ENCODE measurements at regions not wholly inside any gene's neighbourhood (a gene's known extent, or its start where the extent isn't known, plus 50 kb on each side); places are given as distances from the start of the nearest gene placed in this dataset.

GRCh38 chr7:25032774-25033743 is 53.1 kb upstream of the OSBPL3 start:
- TF ChIP-seq CTCF (conservative IDR thresholded peaks at IDR 0.05; ENCODE audit: low read length) (no peak), EZH2phosphoT487 (IDR thresholded peaks at IDR 0.05; ENCODE audit: borderline replicate concordance) (no peak)
- H3K9me3 ChIP-seq (ENCODE audit: insufficient read depth, low read depth, low read length): 0 out of 2 replicates have a peak, but pooled peaks cover 3% of the 10 kb centered on the region

GRCh38 chr7:25031432-25031831 is 51.5 kb upstream of the OSBPL3 start:
- Histone ChIP-seq H4K20me1 (ENCODE audit: insufficient read depth, low read length, poor library complexity, severe bottlenecking) (no peaks in the 10 kb centered on the region), H3K4me1 (ENCODE audit: insufficient read depth, low read length, poor library complexity, severe bottlenecking) (peaks cover 15% of the 10 kb centered on the region), H3K4me2 (ENCODE audit: low read depth, low read length, poor library complexity, severe bottlenecking) (no peak overlapping the region), H3K79me2 (ENCODE audit: insufficient read depth, low read length) (no peaks in the 10 kb centered on the region), H3K27me3 (ENCODE audit: insufficient read depth, low read length, poor library complexity, severe bottlenecking) (no peaks in the 10 kb centered on the region), H3F3A (ENCODE audit: low read depth) (no peaks in the 10 kb centered on the region), H3K9ac (ENCODE audit: low read depth, low read length, poor library complexity, severe bottlenecking) (no peak overlapping the region), H2AFZ (ENCODE audit: low read length) (no peak overlapping the region), H3K9me3 (ENCODE audit: insufficient read depth, low read depth, low read length) (0 out of 2 replicates have a peak, but pooled peaks cover 3% of the 10 kb centered on the region), H3K9me2 (replicated peaks; ENCODE audit: low read depth, low read length) (no peaks in the 10 kb centered on the region), H3K36me3 (ENCODE audit: insufficient read depth, low read length) (no peaks in the 10 kb centered on the region), H3K4me3 (ENCODE audit: low read length, poor library complexity, severe bottlenecking) (no peak overlapping the region)
- TF ChIP-seq CTCF (conservative IDR thresholded peaks at IDR 0.05; ENCODE audit: low read length) (0 out of 2 replicates have a peak, but pooled peaks have one; percentile 36), EZH2phosphoT487 (IDR thresholded peaks at IDR 0.05; ENCODE audit: borderline replicate concordance) (no peak)

More at GRCh38 chr7:25032774-25033743, 53.1 kb upstream of the OSBPL3 start:
- Histone ChIP-seq H3F3A (ENCODE audit: low read depth) (no peaks in the 10 kb centered on the region), H3K4me3 (ENCODE audit: low read length, poor library complexity, severe bottlenecking) (no peak overlapping the region), H2AFZ (ENCODE audit: low read length) (no peak overlapping the region), H4K20me1 (ENCODE audit: insufficient read depth, low read length, poor library complexity, severe bottlenecking) (no peaks in the 10 kb centered on the region), H3K36me3 (ENCODE audit: insufficient read depth, low read length) (no peaks in the 10 kb centered on the region), H3K4me2 (ENCODE audit: low read depth, low read length, poor library complexity, severe bottlenecking) (no peak overlapping the region), H3K27me3 (ENCODE audit: insufficient read depth, low read length, poor library complexity, severe bottlenecking) (no peaks in the 10 kb centered on the region), H3K9ac (ENCODE audit: low read depth, low read length, poor library complexity, severe bottlenecking) (no peak overlapping the region), H3K4me1 (ENCODE audit: insufficient read depth, low read length, poor library complexity, severe bottlenecking) (peaks cover 12% of the 10 kb centered on the region), H3K79me2 (ENCODE audit: insufficient read depth, low read length) (no peaks in the 10 kb centered on the region), H3K9me2 (replicated peaks; ENCODE audit: low read depth, low read length) (no peaks in the 10 kb centered on the region)

GRCh38 chr7:25031007-25031406 is 51.0 kb upstream of the OSBPL3 start:
- Histone ChIP-seq H3K4me2 (ENCODE audit: low read depth, low read length, poor library complexity, severe bottlenecking) (no peak overlapping the region), H3K4me3 (ENCODE audit: low read length, poor library complexity, severe bottlenecking) (no peak overlapping the region), H3K9ac (ENCODE audit: low read depth, low read length, poor library complexity, severe bottlenecking) (no peak overlapping the region), H3F3A (ENCODE audit: low read depth) (no peaks in the 10 kb centered on the region), H3K36me3 (ENCODE audit: insufficient read depth, low read length) (no peaks in the 10 kb centered on the region), H3K79me2 (ENCODE audit: insufficient read depth, low read length) (no peaks in the 10 kb centered on the region), H4K20me1 (ENCODE audit: insufficient read depth, low read length, poor library complexity, severe bottlenecking) (no peaks in the 10 kb centered on the region), H3K9me2 (replicated peaks; ENCODE audit: low read depth, low read length) (no peaks in the 10 kb centered on the region), H3K27me3 (ENCODE audit: insufficient read depth, low read length, poor library complexity, severe bottlenecking) (no peaks in the 10 kb centered on the region), H3K4me1 (ENCODE audit: insufficient read depth, low read length, poor library complexity, severe bottlenecking) (peaks cover 15% of the 10 kb centered on the region), H3K9me3 (ENCODE audit: insufficient read depth, low read depth, low read length) (0 out of 2 replicates have a peak, but pooled peaks cover 3% of the 10 kb centered on the region), H2AFZ (ENCODE audit: low read length) (no peak overlapping the region)
- TF ChIP-seq EZH2phosphoT487 (IDR thresholded peaks at IDR 0.05; ENCODE audit: borderline replicate concordance) (no peak), CTCF (conservative IDR thresholded peaks at IDR 0.05; ENCODE audit: low read length) (no peak)

Data from Loucy (cell line).